Activated CD8-positive, alpha-beta T cell treated with anti-CD3 and anti-CD28 coated beads for 36 hours (primary cell): ENCODE measurements at regions not wholly inside any gene's neighbourhood (a gene's known extent, or its start where the extent isn't known, plus 50 kb on each side); places are given as distances from the start of the nearest gene placed in this dataset.

ENCODE experiments used
- ATAC-seq: fragments of 200-7000 bp; cut with Tn5 transposase; one replicate; pipeline ENCODE4 v1.10.0; 2021; ENCODE audit warnings: mild to moderate bottlenecking, moderate library complexity
- CTCF ChIA-PET: fragments of 350-600 bp; sonication (Branson Sonifier 250); formaldehyde crosslinking; loops from one replicate; lab custom pipeline; 2021; ENCODE audit warnings: antibody characterized with exemption; lab: Charles Lee
- POLR2A ChIA-PET: fragments of 350-600 bp; sonication (Branson Sonifier 250); formaldehyde crosslinking; loops from one replicate; lab custom pipeline; 2021; ENCODE audit warnings: antibody characterized with exemption; lab: Charles Lee
- DNase-seq: peaks from one replicate; pipeline ENCODE4 v3.0.0-alpha.2; 2020
- H3K27ac Mint-ChIP-seq: one replicate; pipeline ENCODE4 v1.8.0; 2021; ENCODE audit warnings: mild to moderate bottlenecking, mixed read lengths
- H3K27me3 Mint-ChIP-seq: one replicate; pipeline ENCODE4 v1.8.0; 2021; ENCODE audit warnings: mixed read lengths
- H3K36me3 Mint-ChIP-seq: one replicate; pipeline ENCODE4 v1.8.0; 2021; ENCODE audit warnings: low read depth, mixed read lengths
- H3K4me1 Mint-ChIP-seq: one replicate; pipeline ENCODE4 v1.8.0; 2021; ENCODE audit warnings: low read depth, mixed read lengths
- H3K4me3 Mint-ChIP-seq: one replicate; pipeline ENCODE4 v1.8.0; 2021; ENCODE audit warnings: mild to moderate bottlenecking, moderate library complexity, mixed read lengths
- H3K9me3 Mint-ChIP-seq: one replicate; pipeline ENCODE4 v1.8.0; 2021; ENCODE audit warnings: mixed read lengths
- intact Hi-C: fragments of 100-400 bp; cut with micrococcal nuclease; formaldehyde crosslinking; loops from one replicate; pipeline ENCODE4 v1.10.0; 2022
- TF ChIP-seq, protein P1 (sequence below): fragments of 200-600 bp; IDR thresholded peaks from one replicate; pipeline ENCODE4 v1.8.0; 2022; ENCODE audit warnings: antibody characterized with exemption, mild to moderate bottlenecking

DNA sequence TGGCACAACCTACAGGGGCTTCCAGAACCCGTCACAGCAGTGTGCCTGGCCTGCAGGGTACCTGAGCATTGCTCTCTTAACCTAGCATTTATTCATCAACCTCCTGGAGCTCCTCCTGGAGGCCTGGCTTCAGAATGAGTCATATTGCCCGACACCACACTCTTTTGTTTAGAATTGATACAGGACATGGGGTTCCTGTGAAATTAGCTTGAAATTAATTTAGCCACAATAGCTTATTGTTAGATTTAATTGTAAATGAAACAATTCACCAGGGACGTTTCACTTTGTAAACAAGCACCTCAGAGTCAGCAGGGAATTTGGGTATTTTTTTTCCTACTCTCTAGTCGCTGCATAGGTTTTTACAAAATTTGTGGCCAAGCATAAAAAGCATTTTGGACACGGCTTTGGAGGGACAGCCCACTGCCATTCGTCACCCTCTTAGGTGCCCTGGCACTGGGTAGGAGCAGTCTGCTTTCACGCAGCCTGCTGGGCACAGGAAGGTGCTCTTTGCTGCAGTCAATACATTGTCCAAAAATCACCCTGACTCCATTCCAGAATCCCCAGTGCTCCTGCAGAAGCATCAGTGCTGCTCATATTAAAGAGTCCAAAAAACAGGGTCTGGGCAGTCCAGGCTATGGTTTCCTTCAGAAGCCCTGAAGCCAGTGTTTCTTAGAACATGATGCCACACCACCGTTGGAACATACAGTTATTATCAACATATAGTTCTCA lies 60.8 kb upstream of the MEF2A start:
- H3K4me1 Mint-ChIP-seq: peaks cover 56% of the 10 kb centered on the region
- TF ChIP-seq, protein P1, sequence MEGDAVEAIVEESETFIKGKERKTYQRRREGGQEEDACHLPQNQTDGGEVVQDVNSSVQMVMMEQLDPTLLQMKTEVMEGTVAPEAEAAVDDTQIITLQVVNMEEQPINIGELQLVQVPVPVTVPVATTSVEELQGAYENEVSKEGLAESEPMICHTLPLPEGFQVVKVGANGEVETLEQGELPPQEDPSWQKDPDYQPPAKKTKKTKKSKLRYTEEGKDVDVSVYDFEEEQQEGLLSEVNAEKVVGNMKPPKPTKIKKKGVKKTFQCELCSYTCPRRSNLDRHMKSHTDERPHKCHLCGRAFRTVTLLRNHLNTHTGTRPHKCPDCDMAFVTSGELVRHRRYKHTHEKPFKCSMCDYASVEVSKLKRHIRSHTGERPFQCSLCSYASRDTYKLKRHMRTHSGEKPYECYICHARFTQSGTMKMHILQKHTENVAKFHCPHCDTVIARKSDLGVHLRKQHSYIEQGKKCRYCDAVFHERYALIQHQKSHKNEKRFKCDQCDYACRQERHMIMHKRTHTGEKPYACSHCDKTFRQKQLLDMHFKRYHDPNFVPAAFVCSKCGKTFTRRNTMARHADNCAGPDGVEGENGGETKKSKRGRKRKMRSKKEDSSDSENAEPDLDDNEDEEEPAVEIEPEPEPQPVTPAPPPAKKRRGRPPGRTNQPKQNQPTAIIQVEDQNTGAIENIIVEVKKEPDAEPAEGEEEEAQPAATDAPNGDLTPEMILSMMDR: peak; percentile 6
- intact Hi-C loops: loop anchor here (10.0 kb wide), 1 partner anchor 180 kb away; no protein-coding TSS in a partner anchor
- ChIA-PET POLR2A (interaction anchor here (2.0 kb wide), 1 partner anchor 19 kb away, joined by 5 read pairs; no protein-coding TSS in a partner anchor), CTCF (interaction anchor here (0.9 to 1.3 kb wide), 2 partner anchors 96 to 232 kb away, joined by 3 read pairs; no protein-coding TSS in a partner anchor)
- peak overlapping the region; percentile 60 for H3K27ac Mint-ChIP-seq
- no peak overlapping the region for H3K4me3 Mint-ChIP-seq
- peaks cover 3% of the 10 kb centered on the region for H3K27me3 Mint-ChIP-seq
- peak; percentile 65 for ATAC-seq
- no peaks in the 10 kb centered on the region for H3K36me3 Mint-ChIP-seq
- no peaks in the 10 kb centered on the region for H3K9me3 Mint-ChIP-seq
- peak; percentile 61 for DNase-seq

- Mint-ChIP-seq H3K4me3 (no peak overlapping the region), H3K4me1 (peaks cover 46% of the 10 kb centered on the region), H3K27ac (no peak overlapping the region), H3K36me3 (no peaks in the 10 kb centered on the region), H3K27me3 (no peaks in the 10 kb centered on the region), H3K9me3 (no peaks in the 10 kb centered on the region)
- DNase-seq (no peak), ATAC-seq (no peak)
- CTCF ChIA-PET: interaction anchor here (2.1 kb wide), 1 partner anchor 198 kb away, joined by 6 read pairs; no protein-coding TSS in a partner anchor
- POLR2A ChIA-PET: no interaction called here
- TF ChIP-seq, protein P1: no peak
- intact Hi-C loops: loop anchor here (10.0 kb wide), 1 partner anchor 178 kb away; no protein-coding TSS in a partner anchor
Observed at GRCh38 chr15:99506399-99506798, 59.4 kb upstream of the MEF2A start.

GRCh38 chr15:99507016-99507503 lies 58.7 kb upstream of the MEF2A start:
- ATAC-seq (no peak), DNase-seq (no peak)
- intact Hi-C loops: loop anchor here (10.0 kb wide), 1 partner anchor 178 kb away; no protein-coding TSS in a partner anchor
- no peaks in the 10 kb centered on the region for H3K36me3 Mint-ChIP-seq
- ChIA-PET POLR2A (no interaction called here), CTCF (interaction anchor here (2.1 kb wide), 1 partner anchor 197 kb away, joined by 6 read pairs; no protein-coding TSS in a partner anchor)
- no peak overlapping the region for H3K4me3 Mint-ChIP-seq
- H3K9me3 Mint-ChIP-seq: no peaks in the 10 kb centered on the region
- H3K27ac Mint-ChIP-seq: no peak overlapping the region
- peaks cover 46% of the 10 kb centered on the region for H3K4me1 Mint-ChIP-seq
- no peaks in the 10 kb centered on the region for H3K27me3 Mint-ChIP-seq
- TF ChIP-seq, protein P1: no peak

DNA sequence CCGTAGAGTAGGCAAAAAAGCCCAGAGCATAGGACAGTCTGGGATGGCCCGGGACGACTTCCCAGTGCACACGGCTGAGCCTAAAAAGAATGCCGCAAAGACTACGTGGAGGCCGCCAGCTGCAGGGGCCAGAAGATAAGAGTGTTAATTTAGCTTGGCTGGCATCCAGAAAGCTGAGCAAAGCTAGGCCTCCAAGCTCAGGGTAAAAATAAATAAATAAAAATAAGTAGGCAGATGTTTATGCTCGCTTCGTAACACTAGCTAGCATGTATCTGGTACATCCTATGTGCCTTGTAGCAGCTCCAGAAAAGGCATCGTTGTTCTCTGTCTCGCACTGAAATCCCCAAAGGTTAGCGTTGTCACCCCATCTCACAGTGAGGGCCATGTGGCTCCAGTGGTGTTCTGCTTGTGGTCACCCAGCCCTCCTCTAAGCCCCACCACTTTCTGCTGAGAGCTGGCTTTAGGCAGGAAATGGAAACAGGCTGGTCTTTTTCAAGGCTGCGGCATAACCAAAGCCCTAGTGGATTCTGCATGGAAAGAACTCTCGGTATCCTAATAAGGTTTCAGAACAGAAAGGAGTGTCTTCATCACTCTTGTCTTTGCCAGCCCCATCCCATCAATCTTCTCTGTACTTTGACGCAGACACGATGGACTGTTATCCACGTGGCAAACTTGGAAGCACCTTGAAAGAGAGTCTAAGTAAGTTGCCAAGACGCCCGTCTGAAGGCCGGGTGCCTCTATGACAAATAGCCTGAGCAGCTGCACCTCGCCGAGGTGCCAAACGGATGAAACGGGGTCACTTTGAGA lies 58.1 kb upstream of the MEF2A start:
- intact Hi-C loops: loop anchor here (10.0 kb wide), 1 partner anchor 177 kb away; no protein-coding TSS in a partner anchor
- H3K36me3 Mint-ChIP-seq: no peaks in the 10 kb centered on the region
- TF ChIP-seq, protein P1: no peak
- peak; percentile 33 for DNase-seq
- H3K27ac Mint-ChIP-seq: no peak overlapping the region
- peaks cover 46% of the 10 kb centered on the region for H3K4me1 Mint-ChIP-seq
- CTCF ChIA-PET: interaction anchor here (2.1 kb wide), 1 partner anchor 197 kb away, joined by 6 read pairs; no protein-coding TSS in a partner anchor
- no peaks in the 10 kb centered on the region for H3K27me3 Mint-ChIP-seq
- POLR2A ChIA-PET: no interaction called here
- no peak for ATAC-seq
- no peak overlapping the region for H3K4me3 Mint-ChIP-seq
- no peaks in the 10 kb centered on the region for H3K9me3 Mint-ChIP-seq
